Motor neuron (in vitro differentiated cells): ENCODE measurements at regions not wholly inside any gene's neighbourhood (a gene's known extent, or its start where the extent isn't known, plus 50 kb on each side); places are given as distances from the start of the nearest gene placed in this dataset.
A peak's percentile ranks its signal among the peaks of the same experiment; 100 is the strongest.
"Not testable (repeated sequence)": the region's sequence is repeated elsewhere in the genome, so short reads cannot be mapped to it uniquely, and the experiment has no call there.

Experiments used
- ATAC-seq, 8 experiments: fragments of 200-7000 bp; cut with Tn5 transposase; replicated peaks in 6 of 8; 2 replicates each; pipeline ENCODE4 v1.8.0; 2021; ENCODE audit warnings: mild to moderate bottlenecking in 8 of 8, moderate library complexity in 8 of 8
- H3K27ac ChIP-seq, 2 donors: fragments of 250-450 bp; sonication (Bioruptor Pico); 2 replicates each; pipeline ENCODE4 v1.9.0; 2021; ENCODE audit warnings: antibody characterized with exemption in 2 of 2, mild to moderate bottlenecking in 2 of 2, moderate library complexity in 1 of 2
- H3K4me1 ChIP-seq, 2 donors: fragments of 250-450 bp; sonication (Bioruptor Pico); replicated peaks in 1 of 2; 2 replicates each; pipeline ENCODE4 v1.6.1; 2021; ENCODE audit warnings: antibody characterized with exemption in 2 of 2, mild to moderate bottlenecking in 2 of 2, moderate library complexity in 1 of 2
- H3K4me3 ChIP-seq, 5 donors: fragments of 250-450 bp; sonication (Bioruptor Pico); 2 replicates each; pipeline ENCODE4 v1.9.0; 2021; ENCODE audit warnings: antibody characterized with exemption in 5 of 5, mild to moderate bottlenecking in 5 of 5, moderate library complexity in 4 of 5
- WGBS, 10 experiments: fragments of 450-650 bp; shearing (Covaris generic); methylation state at CpG; one replicate each; pipeline ENCODE4 v1.0.0; 2022; 5-methylcytosine and 5-hydroxymethylcytosine counted together
- in situ Hi-C, 9 experiments: fragments of 400-800 bp; cut with MboI; loops; one replicate each; pipeline ENCODE4 v1.15.0; 2021; ENCODE audit warnings: low sequenced_read_pairs in 9 of 9, low pct_unique_long_range_greater_than_20kb in 2 of 9; ENCODE audit not compliant: unreplicated experiment in 9 of 9

DNA sequence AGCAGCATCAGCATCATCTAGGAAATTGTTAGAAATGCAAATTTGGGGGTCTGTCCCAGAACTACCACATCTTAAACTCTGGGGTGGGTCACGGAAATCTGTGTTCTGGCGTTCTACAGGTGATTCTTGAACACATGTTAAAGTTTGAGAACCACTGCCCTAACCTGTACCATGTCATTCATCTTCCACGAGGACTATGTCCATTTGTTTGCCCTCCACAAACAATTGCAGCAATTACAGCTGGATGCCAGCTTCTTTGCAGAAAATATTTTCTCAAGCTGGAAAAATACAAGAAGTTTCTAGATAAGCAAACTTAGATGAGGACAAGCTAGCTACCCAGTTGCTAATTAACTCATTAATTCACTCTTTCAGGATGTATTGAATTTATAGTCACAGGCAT lies 54.1 kb downstream of the MAFB start:
- WGBS, 10 experiments, result 0 to 70% (median 29%) methylated on average over 1 to 3 of the region's 3 CpGs; no CpG with 5 or more reads in 4 of the 10 experiments
- H3K27ac ChIP-seq, result no peak overlapping the region
- ATAC-seq, result no peak
- H3K4me3 ChIP-seq, result no peak overlapping the region
- in situ Hi-C loops, result no loop called here
- no peaks in the 10 kb centered on the region for H3K4me1 ChIP-seq

- 17 to 83% (median 42%) methylated on average over 1 to 3 of the region's 5 CpGs; no CpG with 5 or more reads in 3 of the 10 experiments for WGBS, 10 experiments
- in situ Hi-C loops, result no loop called here
- Histone ChIP-seq H3K4me1 (no peaks in the 10 kb centered on the region), H3K4me3 (no peak overlapping the region), H3K27ac (no peak overlapping the region)
- peak in 2 of 8 experiments; percentile 29 for ATAC-seq
Measured at GRCh38 chr20:40633123-40633850, 55.7 kb downstream of the MAFB start.

- Histone ChIP-seq H3K4me3 (no peak overlapping the region), H3K4me1 (no peaks in the 10 kb centered on the region), H3K27ac (no peak overlapping the region)
- in situ Hi-C loops, result no loop called here
- WGBS, 10 experiments, result 45 to 88% (median 67%) methylated on average over 2 to 9 of the region's 10 CpGs
- ATAC-seq, result peak in 1 of 8 experiments; percentile 4
Measured at GRCh38 chr20:40632346-40632976, 56.6 kb downstream of the MAFB start.

- ATAC-seq, result no peak
- 80 to 100% methylated on average over 1 to 6 of the region's 10 CpGs; no CpG with 5 or more reads in 8 of the 10 experiments for WGBS, 10 experiments
- in situ Hi-C loops, result no loop called here
Measured at GRCh38 chr20:40631119-40631631, 57.9 kb downstream of the MAFB start.

GRCh38 chr20:40630713-40631112 lies 58.3 kb downstream of the MAFB start:
- 17 to 89% (median 80%) methylated on average over 1 to 2 of the region's 3 CpGs; no CpG with 5 or more reads in 3 of the 10 experiments for WGBS, 10 experiments
- Histone ChIP-seq H3K4me1 (no peaks in the 10 kb centered on the region), H3K27ac (no peak overlapping the region), H3K4me3 (no peak overlapping the region)
- in situ Hi-C loops, result no loop called here
- no peak for ATAC-seq

More at GRCh38 chr20:40631119-40631631, 57.9 kb downstream of the MAFB start:
- Histone ChIP-seq H3K27ac (no peak overlapping the region), H3K4me3 (no peak overlapping the region), H3K4me1 (no peaks in the 10 kb centered on the region)

- ATAC-seq, result no peak
- H3K27ac ChIP-seq, result no peak overlapping the region
- no peak overlapping the region for H3K4me3 ChIP-seq
- 54 to 100% (median 86%) methylated on average over 1 to 7 of the region's 7 CpGs; no CpG with 5 or more reads in 3 of the 10 experiments for WGBS, 10 experiments
- in situ Hi-C loops, result no loop called here
- no peaks in the 10 kb centered on the region for H3K4me1 ChIP-seq
Measured at GRCh38 chr20:40630099-40630498, 58.9 kb downstream of the MAFB start.

GRCh38 chr20:40628877-40629276 lies 60.2 kb downstream of the MAFB start:
- ATAC-seq, result no peak
- in situ Hi-C loops, result no loop called here
- H3K27ac ChIP-seq, result no peak overlapping the region
- no peaks in the 10 kb centered on the region for H3K4me1 ChIP-seq
- H3K4me3 ChIP-seq, result no peak overlapping the region
- WGBS, 10 experiments, result 0 to 76% (median 47%) methylated on average over 1 to 10 of the region's 10 CpGs

GRCh38 chr20:40619053-40619452 lies 70.0 kb downstream of the MAFB start:
- WGBS, 10 experiments, result 67 to 100% (median 88%) methylated on average over 1 of the region's 7 CpGs; no CpG with 5 or more reads in 6 of the 10 experiments
- ATAC-seq, in situ Hi-C loops, H3K4me1 ChIP-seq, H3K4me3 ChIP-seq, H3K27ac ChIP-seq: not testable (repeated sequence)

GRCh38 chr20:40617594-40617993 lies 71.4 kb downstream of the MAFB start:
- WGBS, 10 experiments, result 23 to 100% (median 80%) methylated on average over 1 to 6 of the region's 6 CpGs; no CpG with 5 or more reads in 1 of the 10 experiments
- H3K27ac ChIP-seq, result no peak overlapping the region
- ATAC-seq, result no peak

DNA sequence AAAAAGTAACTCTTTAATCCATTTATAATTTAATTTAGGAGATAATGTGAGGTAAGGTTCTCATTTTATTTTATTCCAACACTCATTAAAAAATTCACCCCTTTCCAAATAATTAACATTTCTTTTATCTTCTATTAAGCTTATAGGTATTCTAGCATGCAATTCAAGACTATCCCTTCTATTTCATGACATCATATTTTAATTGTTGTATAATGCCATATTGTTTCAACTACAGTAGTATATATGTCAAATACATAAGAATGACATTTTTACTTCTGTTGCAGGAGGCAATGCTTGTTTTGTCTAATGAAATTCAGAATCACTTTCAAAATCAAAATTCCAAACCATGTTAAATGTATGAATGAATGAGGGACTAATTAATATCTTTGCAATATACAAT lies 76.2 kb downstream of the MAFB start:
- in situ Hi-C loops, result no loop called here
- Histone ChIP-seq H3K4me1 (no peaks in the 10 kb centered on the region), H3K4me3 (no peak overlapping the region), H3K27ac (no peak overlapping the region)
- no peak for ATAC-seq

More at GRCh38 chr20:40617594-40617993, 71.4 kb downstream of the MAFB start:
- H3K4me3 ChIP-seq, result no peak overlapping the region
- in situ Hi-C loops, result no loop called here
- H3K4me1 ChIP-seq, result no peaks in the 10 kb centered on the region

GRCh38 chr20:40612247-40612646 lies 76.8 kb downstream of the MAFB start:
- WGBS, 10 experiments, result 41 to 100% (median 82%) methylated on average over 2 to 4 of the region's 4 CpGs; no CpG with 5 or more reads in 1 of the 10 experiments
- Histone ChIP-seq H3K27ac (no peak overlapping the region), H3K4me3 (no peak overlapping the region), H3K4me1 (no peaks in the 10 kb centered on the region)
- no peak for ATAC-seq
- in situ Hi-C loops, result no loop called here

DNA sequence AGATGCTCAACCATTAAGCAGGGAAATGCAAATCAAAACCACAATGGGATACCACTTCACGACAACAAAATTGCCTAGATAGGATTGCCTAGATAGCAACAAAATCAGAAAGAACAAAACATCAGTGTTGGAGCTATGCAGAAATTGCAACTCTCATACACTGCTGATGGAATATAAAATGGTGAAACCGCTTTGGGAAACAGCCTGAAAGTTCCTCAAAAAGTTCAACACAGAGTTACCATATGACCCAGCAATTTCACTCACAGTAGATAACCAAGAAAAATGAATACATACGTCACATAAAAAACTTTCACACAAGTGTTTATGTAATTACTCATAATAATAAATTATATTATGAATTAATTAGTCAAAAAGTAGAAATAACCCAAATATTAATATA lies 78.3 kb downstream of the MAFB start:
- WGBS, 10 experiments, result 34 to 100% (median 86%) methylated on average over 1 to 3 of the region's 3 CpGs
- Histone ChIP-seq H3K4me1 (no peaks in the 10 kb centered on the region), H3K27ac (no peak overlapping the region), H3K4me3 (no peak overlapping the region)
- in situ Hi-C loops, result no loop called here
- no peak for ATAC-seq

- Histone ChIP-seq H3K4me1 (no peaks in the 10 kb centered on the region), H3K4me3 (no peak overlapping the region), H3K27ac (no peak overlapping the region)
- WGBS, 10 experiments, result 70 to 100% (median 73%) methylated on average over 1 to 4 of the region's 5 CpGs; no CpG with 5 or more reads in 4 of the 10 experiments
- ATAC-seq, result no peak
- in situ Hi-C loops, result no loop called here
Measured at GRCh38 chr20:40607927-40608326, 81.1 kb downstream of the MAFB start.
